ENCODE measurements at regions not wholly inside any gene's neighbourhood (a gene's known extent, or its start where the extent isn't known, plus 50 kb on each side); places are given as distances from the start of the nearest gene placed in this dataset.

DNA sequence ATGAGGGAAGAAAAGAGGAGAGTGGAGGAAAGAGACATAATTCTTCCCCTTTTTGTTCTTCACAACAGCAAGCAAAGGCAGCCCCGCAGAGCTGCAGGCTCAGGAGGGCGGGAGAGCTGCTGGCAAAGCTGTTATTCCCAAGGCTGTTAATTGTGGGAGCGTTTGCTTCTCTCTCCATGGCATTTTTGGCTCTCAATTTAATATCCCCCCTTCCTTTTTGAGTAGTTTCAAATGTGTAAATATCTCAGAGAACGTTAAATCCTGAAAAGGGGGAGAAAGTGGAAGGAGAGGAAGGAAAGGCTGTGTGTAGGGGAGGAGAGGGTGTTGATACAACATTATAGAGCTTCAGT is 165.7 kb downstream of the NSG2 start (continued):
- TF ChIP-seq, protein P1, sequence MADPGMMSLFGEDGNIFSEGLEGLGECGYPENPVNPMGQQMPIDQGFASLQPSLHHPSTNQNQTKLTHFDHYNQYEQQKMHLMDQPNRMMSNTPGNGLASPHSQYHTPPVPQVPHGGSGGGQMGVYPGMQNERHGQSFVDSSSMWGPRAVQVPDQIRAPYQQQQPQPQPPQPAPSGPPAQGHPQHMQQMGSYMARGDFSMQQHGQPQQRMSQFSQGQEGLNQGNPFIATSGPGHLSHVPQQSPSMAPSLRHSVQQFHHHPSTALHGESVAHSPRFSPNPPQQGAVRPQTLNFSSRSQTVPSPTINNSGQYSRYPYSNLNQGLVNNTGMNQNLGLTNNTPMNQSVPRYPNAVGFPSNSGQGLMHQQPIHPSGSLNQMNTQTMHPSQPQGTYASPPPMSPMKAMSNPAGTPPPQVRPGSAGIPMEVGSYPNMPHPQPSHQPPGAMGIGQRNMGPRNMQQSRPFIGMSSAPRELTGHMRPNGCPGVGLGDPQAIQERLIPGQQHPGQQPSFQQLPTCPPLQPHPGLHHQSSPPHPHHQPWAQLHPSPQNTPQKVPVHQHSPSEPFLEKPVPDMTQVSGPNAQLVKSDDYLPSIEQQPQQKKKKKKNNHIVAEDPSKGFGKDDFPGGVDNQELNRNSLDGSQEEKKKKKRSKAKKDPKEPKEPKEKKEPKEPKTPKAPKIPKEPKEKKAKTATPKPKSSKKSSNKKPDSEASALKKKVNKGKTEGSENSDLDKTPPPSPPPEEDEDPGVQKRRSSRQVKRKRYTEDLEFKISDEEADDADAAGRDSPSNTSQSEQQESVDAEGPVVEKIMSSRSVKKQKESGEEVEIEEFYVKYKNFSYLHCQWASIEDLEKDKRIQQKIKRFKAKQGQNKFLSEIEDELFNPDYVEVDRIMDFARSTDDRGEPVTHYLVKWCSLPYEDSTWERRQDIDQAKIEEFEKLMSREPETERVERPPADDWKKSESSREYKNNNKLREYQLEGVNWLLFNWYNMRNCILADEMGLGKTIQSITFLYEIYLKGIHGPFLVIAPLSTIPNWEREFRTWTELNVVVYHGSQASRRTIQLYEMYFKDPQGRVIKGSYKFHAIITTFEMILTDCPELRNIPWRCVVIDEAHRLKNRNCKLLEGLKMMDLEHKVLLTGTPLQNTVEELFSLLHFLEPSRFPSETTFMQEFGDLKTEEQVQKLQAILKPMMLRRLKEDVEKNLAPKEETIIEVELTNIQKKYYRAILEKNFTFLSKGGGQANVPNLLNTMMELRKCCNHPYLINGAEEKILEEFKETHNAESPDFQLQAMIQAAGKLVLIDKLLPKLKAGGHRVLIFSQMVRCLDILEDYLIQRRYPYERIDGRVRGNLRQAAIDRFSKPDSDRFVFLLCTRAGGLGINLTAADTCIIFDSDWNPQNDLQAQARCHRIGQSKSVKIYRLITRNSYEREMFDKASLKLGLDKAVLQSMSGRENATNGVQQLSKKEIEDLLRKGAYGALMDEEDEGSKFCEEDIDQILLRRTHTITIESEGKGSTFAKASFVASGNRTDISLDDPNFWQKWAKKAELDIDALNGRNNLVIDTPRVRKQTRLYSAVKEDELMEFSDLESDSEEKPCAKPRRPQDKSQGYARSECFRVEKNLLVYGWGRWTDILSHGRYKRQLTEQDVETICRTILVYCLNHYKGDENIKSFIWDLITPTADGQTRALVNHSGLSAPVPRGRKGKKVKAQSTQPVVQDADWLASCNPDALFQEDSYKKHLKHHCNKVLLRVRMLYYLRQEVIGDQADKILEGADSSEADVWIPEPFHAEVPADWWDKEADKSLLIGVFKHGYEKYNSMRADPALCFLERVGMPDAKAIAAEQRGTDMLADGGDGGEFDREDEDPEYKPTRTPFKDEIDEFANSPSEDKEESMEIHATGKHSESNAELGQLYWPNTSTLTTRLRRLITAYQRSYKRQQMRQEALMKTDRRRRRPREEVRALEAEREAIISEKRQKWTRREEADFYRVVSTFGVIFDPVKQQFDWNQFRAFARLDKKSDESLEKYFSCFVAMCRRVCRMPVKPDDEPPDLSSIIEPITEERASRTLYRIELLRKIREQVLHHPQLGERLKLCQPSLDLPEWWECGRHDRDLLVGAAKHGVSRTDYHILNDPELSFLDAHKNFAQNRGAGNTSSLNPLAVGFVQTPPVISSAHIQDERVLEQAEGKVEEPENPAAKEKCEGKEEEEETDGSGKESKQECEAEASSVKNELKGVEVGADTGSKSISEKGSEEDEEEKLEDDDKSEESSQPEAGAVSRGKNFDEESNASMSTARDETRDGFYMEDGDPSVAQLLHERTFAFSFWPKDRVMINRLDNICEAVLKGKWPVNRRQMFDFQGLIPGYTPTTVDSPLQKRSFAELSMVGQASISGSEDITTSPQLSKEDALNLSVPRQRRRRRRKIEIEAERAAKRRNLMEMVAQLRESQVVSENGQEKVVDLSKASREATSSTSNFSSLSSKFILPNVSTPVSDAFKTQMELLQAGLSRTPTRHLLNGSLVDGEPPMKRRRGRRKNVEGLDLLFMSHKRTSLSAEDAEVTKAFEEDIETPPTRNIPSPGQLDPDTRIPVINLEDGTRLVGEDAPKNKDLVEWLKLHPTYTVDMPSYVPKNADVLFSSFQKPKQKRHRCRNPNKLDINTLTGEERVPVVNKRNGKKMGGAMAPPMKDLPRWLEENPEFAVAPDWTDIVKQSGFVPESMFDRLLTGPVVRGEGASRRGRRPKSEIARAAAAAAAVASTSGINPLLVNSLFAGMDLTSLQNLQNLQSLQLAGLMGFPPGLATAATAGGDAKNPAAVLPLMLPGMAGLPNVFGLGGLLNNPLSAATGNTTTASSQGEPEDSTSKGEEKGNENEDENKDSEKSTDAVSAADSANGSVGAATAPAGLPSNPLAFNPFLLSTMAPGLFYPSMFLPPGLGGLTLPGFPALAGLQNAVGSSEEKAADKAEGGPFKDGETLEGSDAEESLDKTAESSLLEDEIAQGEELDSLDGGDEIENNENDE (IDR thresholded peaks at IDR 0.05; ENCODE audit: insufficient replicate concordance, low read length): no peak
- TF ChIP-seq CREB1 (IDR thresholded peaks at IDR 0.05): no peak
- TF ChIP-seq, protein P2, sequence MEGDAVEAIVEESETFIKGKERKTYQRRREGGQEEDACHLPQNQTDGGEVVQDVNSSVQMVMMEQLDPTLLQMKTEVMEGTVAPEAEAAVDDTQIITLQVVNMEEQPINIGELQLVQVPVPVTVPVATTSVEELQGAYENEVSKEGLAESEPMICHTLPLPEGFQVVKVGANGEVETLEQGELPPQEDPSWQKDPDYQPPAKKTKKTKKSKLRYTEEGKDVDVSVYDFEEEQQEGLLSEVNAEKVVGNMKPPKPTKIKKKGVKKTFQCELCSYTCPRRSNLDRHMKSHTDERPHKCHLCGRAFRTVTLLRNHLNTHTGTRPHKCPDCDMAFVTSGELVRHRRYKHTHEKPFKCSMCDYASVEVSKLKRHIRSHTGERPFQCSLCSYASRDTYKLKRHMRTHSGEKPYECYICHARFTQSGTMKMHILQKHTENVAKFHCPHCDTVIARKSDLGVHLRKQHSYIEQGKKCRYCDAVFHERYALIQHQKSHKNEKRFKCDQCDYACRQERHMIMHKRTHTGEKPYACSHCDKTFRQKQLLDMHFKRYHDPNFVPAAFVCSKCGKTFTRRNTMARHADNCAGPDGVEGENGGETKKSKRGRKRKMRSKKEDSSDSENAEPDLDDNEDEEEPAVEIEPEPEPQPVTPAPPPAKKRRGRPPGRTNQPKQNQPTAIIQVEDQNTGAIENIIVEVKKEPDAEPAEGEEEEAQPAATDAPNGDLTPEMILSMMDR (IDR thresholded peaks at IDR 0.05; ENCODE audit: control extremely low read depth in 1 of 3, insufficient read depth in 1 of 3, low read depth in 1 of 3, low read length in 3 of 3): no peak
- TF ChIP-seq SRF (IDR thresholded peaks at IDR 0.05; ENCODE audit: low read depth, low read length): no peak
